Jurkat, Clone E6-1 (cell line): ENCODE measurements at regions not wholly inside any gene's neighbourhood (a gene's known extent, or its start where the extent isn't known, plus 50 kb on each side); places are given as distances from the start of the nearest gene placed in this dataset.

ENCODE experiments used
- DNase-seq: peaks from one replicate; pipeline ENCODE4 v3.0.0-alpha.2; 2011; ENCODE audit warnings: low read depth, low spot score
- H3K4me3 ChIP-seq: 2 replicates; pipeline ENCODE4 v1.5.1; 2011; ENCODE audit warnings: mild to moderate bottlenecking, low read length, control low read depth, moderate library complexity

GRCh38 chr3:18666655-18667054 lies 241.5 kb upstream of the SATB1 start:
- DNase-seq: no peak
- H3K4me3 ChIP-seq: no peak overlapping the region

GRCh38 chr3:18660059-18660458 lies 234.9 kb upstream of the SATB1 start:
- no peak overlapping the region for H3K4me3 ChIP-seq
- DNase-seq: no peak

GRCh38 chr3:18657858-18658820 lies 233.0 kb upstream of the SATB1 start:
- peak; percentile 71 for DNase-seq

GRCh38 chr3:18656866-18657265 lies 231.7 kb upstream of the SATB1 start:
- no peak for DNase-seq
- no peak overlapping the region for H3K4me3 ChIP-seq

More at GRCh38 chr3:18657858-18658820, 233.0 kb upstream of the SATB1 start:
- no peak overlapping the region for H3K4me3 ChIP-seq

GRCh38 chr3:18656410-18656809 lies 231.3 kb upstream of the SATB1 start:
- peak; percentile 80 for DNase-seq
- H3K4me3 ChIP-seq: no peak overlapping the region

- H3K4me3 ChIP-seq: no peak overlapping the region
- DNase-seq: no peak
These were observed 230.7 kb upstream of the SATB1 start for GRCh38 chr3:18655827-18656226.

GRCh38 chr3:18652781-18653180 lies 227.6 kb upstream of the SATB1 start:
- H3K4me3 ChIP-seq: no peak overlapping the region
- DNase-seq: no peak

GRCh38 chr3:18650731-18651130 lies 225.6 kb upstream of the SATB1 start:
- no peak for DNase-seq
- H3K4me3 ChIP-seq: no peak overlapping the region

- no peak overlapping the region for H3K4me3 ChIP-seq
- no peak for DNase-seq
These were observed 224.7 kb upstream of the SATB1 start for GRCh38 chr3:18649666-18650363.

- H3K4me3 ChIP-seq: no peak overlapping the region
- DNase-seq: no peak
These were observed 223.8 kb upstream of the SATB1 start for GRCh38 chr3:18648868-18649462.

- H3K4me3 ChIP-seq: no peak overlapping the region
- no peak for DNase-seq
These were observed 223.0 kb upstream of the SATB1 start for GRCh38 chr3:18648159-18648558.

- no peak overlapping the region for H3K4me3 ChIP-seq
- no peak for DNase-seq
These were observed 220.5 kb upstream of the SATB1 start for GRCh38 chr3:18645619-18646018.

GRCh38 chr3:18643281-18643680 lies 218.1 kb upstream of the SATB1 start:
- DNase-seq: no peak
- H3K4me3 ChIP-seq: no peak overlapping the region

- no peak overlapping the region for H3K4me3 ChIP-seq
- no peak for DNase-seq
These were observed 216.8 kb upstream of the SATB1 start for GRCh38 chr3:18641916-18642315.

- no peak overlapping the region for H3K4me3 ChIP-seq
- DNase-seq: no peak
These were observed 210.1 kb upstream of the SATB1 start for GRCh38 chr3:18635215-18635614.

GRCh38 chr3:18634461-18634860 lies 209.3 kb upstream of the SATB1 start:
- no peak overlapping the region for H3K4me3 ChIP-seq
- DNase-seq: no peak

GRCh38 chr3:18633002-18633401 lies 207.9 kb upstream of the SATB1 start:
- DNase-seq: no peak
- no peak overlapping the region for H3K4me3 ChIP-seq

GRCh38 chr3:18630295-18630694 lies 205.2 kb upstream of the SATB1 start:
- DNase-seq: no peak
- H3K4me3 ChIP-seq: no peak overlapping the region

GRCh38 chr3:18625085-18625484 lies 199.9 kb upstream of the SATB1 start:
- no peak overlapping the region for H3K4me3 ChIP-seq
- DNase-seq: no peak

- DNase-seq: no peak
- no peak overlapping the region for H3K4me3 ChIP-seq
These were observed 198.1 kb upstream of the SATB1 start for GRCh38 chr3:18623220-18623619.
